ENCODE measurements at regions not wholly inside any gene's neighbourhood (a gene's known extent, or its start where the extent isn't known, plus 50 kb on each side); places are given as distances from the start of the nearest gene placed in this dataset.
"Not testable (repeated sequence)": the region's sequence is repeated elsewhere in the genome, so short reads cannot be mapped to it uniquely, and the experiment has no call there.

DNA sequence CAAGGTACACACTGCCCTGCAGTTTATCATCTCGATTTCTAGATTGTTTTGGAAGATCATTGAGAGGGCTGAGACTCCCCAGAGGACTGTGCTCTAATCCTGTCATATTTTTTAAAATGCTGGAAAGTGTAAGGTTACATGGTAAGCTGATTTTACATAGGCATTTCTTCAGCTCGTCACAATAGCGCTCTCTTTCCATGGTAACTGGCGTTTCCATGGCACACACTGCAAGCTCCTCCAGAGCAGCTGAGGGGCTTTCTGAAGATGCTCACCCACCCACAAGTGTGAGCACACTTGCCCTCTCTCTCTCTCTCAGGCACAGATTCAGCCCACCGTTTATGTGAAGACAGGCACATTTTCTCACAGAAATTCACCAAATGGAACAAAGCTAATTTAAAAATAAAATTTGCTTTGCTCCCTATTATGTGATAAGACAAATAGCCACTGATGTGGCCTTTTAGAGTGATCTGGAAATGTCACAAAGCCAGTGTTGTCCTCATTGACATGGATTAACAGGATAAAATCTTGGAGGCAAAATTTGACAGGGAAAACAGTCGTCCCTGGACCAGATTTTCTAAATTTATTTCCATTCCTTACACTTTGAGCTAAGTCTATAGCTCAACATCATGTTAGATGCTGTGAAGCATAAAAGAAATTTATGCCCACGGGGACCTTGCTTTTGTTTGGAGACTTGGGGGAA, 421.5 kb downstream of the RWDD3 start:
- DNase-seq = no peak
- no peak for TF ChIP-seq POLR2A (IDR thresholded peaks at IDR 0.05)
- TF ChIP-seq, protein P1, sequence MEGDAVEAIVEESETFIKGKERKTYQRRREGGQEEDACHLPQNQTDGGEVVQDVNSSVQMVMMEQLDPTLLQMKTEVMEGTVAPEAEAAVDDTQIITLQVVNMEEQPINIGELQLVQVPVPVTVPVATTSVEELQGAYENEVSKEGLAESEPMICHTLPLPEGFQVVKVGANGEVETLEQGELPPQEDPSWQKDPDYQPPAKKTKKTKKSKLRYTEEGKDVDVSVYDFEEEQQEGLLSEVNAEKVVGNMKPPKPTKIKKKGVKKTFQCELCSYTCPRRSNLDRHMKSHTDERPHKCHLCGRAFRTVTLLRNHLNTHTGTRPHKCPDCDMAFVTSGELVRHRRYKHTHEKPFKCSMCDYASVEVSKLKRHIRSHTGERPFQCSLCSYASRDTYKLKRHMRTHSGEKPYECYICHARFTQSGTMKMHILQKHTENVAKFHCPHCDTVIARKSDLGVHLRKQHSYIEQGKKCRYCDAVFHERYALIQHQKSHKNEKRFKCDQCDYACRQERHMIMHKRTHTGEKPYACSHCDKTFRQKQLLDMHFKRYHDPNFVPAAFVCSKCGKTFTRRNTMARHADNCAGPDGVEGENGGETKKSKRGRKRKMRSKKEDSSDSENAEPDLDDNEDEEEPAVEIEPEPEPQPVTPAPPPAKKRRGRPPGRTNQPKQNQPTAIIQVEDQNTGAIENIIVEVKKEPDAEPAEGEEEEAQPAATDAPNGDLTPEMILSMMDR (IDR thresholded peaks at IDR 0.05) = no peak
- 55% methylated on average over 7 of the region's 7 CpGs for WGBS, 2 donors
- Histone ChIP-seq H3K27me3 (no peaks in the 10 kb centered on the region), H3K36me3 (replicated peaks in 1 of 2; ENCODE audit: insufficient read depth in 1 of 2, low read depth in 2 of 2) (no peaks in the 10 kb centered on the region), H3K27ac (no peak overlapping the region), H3K9me3 (no peaks in the 10 kb centered on the region), H3K4me3 (no peak overlapping the region), H3K4me1 (peaks cover 15% of the 10 kb centered on the region)
- intact Hi-C loops (cut with DNase I) = no loop called here
- no peak for ATAC-seq

DNA sequence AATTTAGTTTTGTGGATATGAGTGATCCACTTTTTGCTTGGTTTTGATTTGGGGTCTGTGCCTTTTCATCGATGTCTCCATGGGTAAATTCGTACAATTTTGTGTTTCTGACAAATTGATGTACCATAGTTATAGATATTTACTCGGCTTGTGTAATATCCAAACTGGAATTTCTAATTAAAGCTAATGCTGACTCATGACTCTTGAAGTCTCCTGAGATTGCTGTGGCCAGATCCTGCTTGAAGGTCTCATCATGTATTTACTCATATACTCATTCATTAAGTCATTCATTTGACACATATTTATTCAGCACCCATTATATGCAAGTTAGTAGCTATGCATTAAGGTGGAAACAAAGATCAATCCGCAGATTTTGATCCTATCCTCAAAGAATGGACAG, 423.2 kb downstream of the RWDD3 start:
- H3K9me3 ChIP-seq = no peaks in the 10 kb centered on the region
- peaks cover 23% of the 10 kb centered on the region for H3K4me1 ChIP-seq
- ATAC-seq (no peak), DNase-seq (no peak)
- TF ChIP-seq, protein P1 (IDR thresholded peaks at IDR 0.05) = no peak
- no peak for TF ChIP-seq POLR2A (IDR thresholded peaks at IDR 0.05)
- intact Hi-C loops (cut with DNase I) = no loop called here
- H3K27ac ChIP-seq = no peak overlapping the region
- H3K4me3 ChIP-seq = no peak overlapping the region
- no peaks in the 10 kb centered on the region for H3K36me3 ChIP-seq (replicated peaks in 1 of 2; ENCODE audit: insufficient read depth in 1 of 2, low read depth in 2 of 2)
- H3K27me3 ChIP-seq = no peaks in the 10 kb centered on the region
- WGBS, 2 donors = 61 to 79% methylated on average over 4 of the region's 4 CpGs

DNA sequence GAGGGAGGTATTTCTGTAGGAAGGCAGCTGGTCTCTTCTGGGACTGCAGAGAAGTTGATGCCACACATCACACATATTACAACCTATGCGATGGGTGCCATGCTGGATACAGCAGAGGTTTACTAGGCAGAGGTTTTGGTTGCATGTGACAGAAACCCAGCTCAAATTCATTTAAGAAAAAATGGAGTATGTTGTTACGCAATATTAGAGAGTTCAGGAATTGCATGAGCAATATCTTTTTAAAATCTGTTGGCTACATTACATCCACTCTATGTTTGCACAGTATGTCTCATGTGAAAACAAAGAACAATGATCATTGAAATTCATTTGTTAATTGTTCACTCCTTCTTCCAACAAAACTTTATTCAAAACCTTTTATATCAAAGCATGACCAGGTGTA, 425.2 kb downstream of the RWDD3 start:
- no peak for TF ChIP-seq POLR2A (IDR thresholded peaks at IDR 0.05)
- TF ChIP-seq, protein P1 (IDR thresholded peaks at IDR 0.05) = no peak
- Histone ChIP-seq H3K9me3 (peaks cover 0 to 5% (median 0%) of the 10 kb centered on the region in 3 donors), H3K4me3 (no peak overlapping the region), H3K4me1 (peaks cover 23% of the 10 kb centered on the region), H3K36me3 (replicated peaks in 1 of 2; ENCODE audit: insufficient read depth in 1 of 2, low read depth in 2 of 2) (no peaks in the 10 kb centered on the region), H3K27ac (no peak overlapping the region), H3K27me3 (no peaks in the 10 kb centered on the region)
- WGBS, 2 donors = 94 to 96% methylated on average over 2 of the region's 2 CpGs
- no peak for ATAC-seq
- intact Hi-C loops (cut with DNase I) = no loop called here
- no peak for DNase-seq

DNA sequence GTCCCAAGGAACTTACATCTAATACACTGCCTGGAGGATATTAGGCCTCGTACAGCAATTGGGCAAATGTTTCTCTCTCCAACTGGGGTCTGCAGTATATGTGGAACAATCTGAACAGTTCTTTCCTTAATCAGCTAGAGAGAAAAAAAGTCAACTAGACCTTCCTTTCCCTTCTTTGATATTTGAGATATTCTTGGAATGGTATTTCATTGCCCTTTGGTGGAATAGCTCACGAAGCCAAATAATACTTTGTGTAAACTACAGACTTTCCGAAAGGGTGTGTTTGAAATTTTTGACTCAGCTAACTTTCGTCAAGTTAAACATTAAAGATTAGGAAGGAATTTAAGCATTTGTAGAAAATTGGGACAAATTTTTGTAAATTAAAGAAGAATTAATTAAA, 425.6 kb downstream of the RWDD3 start:
- no peak overlapping the region for H3K27ac ChIP-seq
- H3K4me3 ChIP-seq = no peak overlapping the region
- no peaks in the 10 kb centered on the region for H3K27me3 ChIP-seq
- ATAC-seq (no peak), DNase-seq (no peak)
- TF ChIP-seq POLR2A (IDR thresholded peaks at IDR 0.05) = no peak
- TF ChIP-seq, protein P1 (IDR thresholded peaks at IDR 0.05) = no peak
- H3K9me3 ChIP-seq = peaks cover 0 to 5% (median 0%) of the 10 kb centered on the region in 3 donors
- 40 to 41% methylated on average over 4 of the region's 4 CpGs for WGBS, 2 donors
- intact Hi-C loops (cut with DNase I) = no loop called here
- peaks cover 23% of the 10 kb centered on the region for H3K4me1 ChIP-seq
- no peaks in the 10 kb centered on the region for H3K36me3 ChIP-seq (replicated peaks in 1 of 2; ENCODE audit: insufficient read depth in 1 of 2, low read depth in 2 of 2)

DNA sequence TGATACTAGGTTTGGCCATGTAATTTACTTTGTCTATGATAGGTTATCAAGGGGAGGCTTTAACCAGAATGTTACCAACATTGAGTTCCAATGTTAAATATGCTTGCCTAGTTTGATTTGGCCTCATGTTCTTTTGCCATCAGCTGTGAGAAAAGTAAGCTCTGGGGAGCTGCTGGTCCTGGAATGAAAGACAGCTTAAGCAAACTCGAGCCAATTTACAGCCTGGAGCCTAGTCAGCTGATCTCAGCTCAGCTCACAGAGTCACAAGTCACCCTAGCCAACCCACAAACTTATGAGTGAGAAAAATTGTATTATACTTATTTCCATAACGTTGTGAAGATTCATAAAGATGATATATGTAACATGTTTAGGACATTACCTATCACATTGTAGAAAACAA, 426.7 kb downstream of the RWDD3 start:
- Histone ChIP-seq H3K27me3 (no peaks in the 10 kb centered on the region), H3K4me3 (no peak overlapping the region), H3K36me3 (replicated peaks in 1 of 2; ENCODE audit: insufficient read depth in 1 of 2, low read depth in 2 of 2) (no peaks in the 10 kb centered on the region), H3K9me3 (peaks cover 0 to 5% (median 0%) of the 10 kb centered on the region in 3 donors), H3K27ac (peak overlapping the region in 1 of 4 donors; percentile 6), H3K4me1 (peaks cover 23% of the 10 kb centered on the region)
- intact Hi-C loops (cut with DNase I) = no loop called here
- peak; percentile 34 to 66 (median 55) for DNase-seq
- peak; percentile 89 for ATAC-seq
- WGBS, 2 donors = 15 to 25% methylated on average over 2 of the region's 2 CpGs
- TF ChIP-seq, protein P1 (IDR thresholded peaks at IDR 0.05) = no peak
- TF ChIP-seq POLR2A (IDR thresholded peaks at IDR 0.05) = no peak

DNA sequence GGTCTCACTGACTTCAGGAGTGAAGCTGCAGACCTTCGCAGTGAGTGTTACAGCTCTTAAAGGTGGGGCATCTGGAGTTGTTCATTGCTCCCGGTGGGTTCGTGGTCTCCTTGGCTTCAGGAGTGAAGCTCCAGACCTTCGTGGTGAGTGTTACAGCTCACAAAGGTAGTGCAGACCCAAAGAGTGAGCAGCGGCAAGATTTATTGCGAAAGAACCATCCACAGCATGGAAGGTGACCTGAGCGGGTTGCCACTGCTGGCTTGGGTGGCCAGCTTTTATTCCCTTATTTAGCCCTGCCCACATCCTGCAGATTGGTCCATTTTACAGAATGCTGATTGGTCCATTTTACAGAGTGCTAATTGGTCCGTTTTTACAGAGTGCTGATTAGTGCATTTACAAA, 429.5 kb downstream of the RWDD3 start:
- H3K4me1 ChIP-seq = peaks cover 23% of the 10 kb centered on the region
- WGBS, 2 donors = 79% methylated on average over 7 to 8 of the region's 8 CpGs
- H3K9me3 ChIP-seq; ATAC-seq; H3K4me3 ChIP-seq; H3K36me3 ChIP-seq (replicated peaks in 1 of 2; ENCODE audit: insufficient read depth in 1 of 2, low read depth in 2 of 2); DNase-seq; H3K27ac ChIP-seq; intact Hi-C loops (cut with DNase I); H3K27me3 ChIP-seq: not testable (repeated sequence)
